Hippocampal formation (tissue), 2 donors: ENCODE measurements at regions not wholly inside any gene's neighbourhood (a gene's known extent, or its start where the extent isn't known, plus 50 kb on each side); places are given as distances from the start of the nearest gene placed in this dataset.
"Not testable (repeated sequence)": the region's sequence is repeated elsewhere in the genome, so short reads cannot be mapped to it uniquely, and the experiment has no call there.

Source experiments
- DNase-seq, 2 donors: peaks; one replicate each; lab custom pipeline; 2025; lab: John Stamatoyannopoulos, UW

DNA sequence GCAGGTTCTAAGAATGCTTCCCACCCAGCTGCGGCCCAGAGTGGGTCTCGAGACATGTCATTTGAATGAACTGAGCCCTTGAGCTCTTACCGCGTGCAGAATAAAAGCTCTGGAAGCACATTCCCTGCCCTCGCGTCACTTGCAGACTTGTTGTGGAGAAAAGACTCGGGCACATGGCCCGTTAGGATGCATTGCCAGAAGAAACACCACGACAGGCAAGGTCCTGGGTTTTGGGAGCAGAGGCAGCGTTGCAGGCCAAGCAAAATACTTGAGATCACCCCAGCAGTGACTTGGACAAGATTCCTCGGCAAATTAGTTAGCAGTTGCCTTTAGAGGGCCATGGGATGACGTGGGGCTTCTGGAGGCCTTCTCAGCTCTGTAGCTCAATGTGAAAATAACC, 170.8 kb upstream of the MSX2 start:
- peak in 1 of 2 donors; percentile 18 for DNase-seq

DNA sequence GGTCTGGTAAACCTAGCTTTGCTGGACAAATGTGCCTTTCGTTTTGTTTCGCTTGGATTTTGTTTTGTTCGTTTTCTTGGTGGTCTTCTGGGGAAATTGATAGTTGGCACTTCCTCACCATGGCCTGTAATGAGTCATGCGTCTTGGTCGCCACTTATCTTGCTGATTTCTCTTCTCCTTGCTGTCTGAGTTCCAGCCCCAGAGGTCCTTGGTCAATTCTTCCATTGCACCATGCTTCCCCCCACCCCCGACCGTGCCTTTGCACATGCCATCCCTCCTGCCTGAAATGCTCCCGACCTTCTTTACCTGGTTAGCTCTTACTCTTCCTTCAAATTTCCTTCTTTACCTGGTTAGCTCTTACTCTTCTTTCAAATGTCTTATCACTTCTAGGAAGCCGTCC, 168.7 kb upstream of the MSX2 start:
- DNase-seq, result no peak

DNA sequence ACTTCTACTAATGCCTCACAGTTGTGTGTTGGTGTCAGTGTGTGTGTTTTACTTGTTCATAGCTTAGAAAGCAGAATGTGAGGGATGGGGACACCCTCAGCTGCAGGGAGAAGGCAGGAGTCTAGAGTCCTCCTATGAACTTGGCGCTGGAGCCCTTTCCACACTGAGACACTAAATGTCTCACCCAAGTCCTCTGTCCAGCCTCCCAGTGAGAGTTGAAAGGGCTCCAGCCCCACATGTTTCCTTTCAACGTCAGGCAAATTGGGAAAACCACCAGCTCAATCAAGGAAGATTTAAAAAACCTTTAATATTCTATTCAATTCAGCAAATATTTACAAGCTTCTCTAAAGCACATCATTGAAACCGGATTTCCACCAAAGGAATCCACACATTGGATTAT, 167.6 kb upstream of the MSX2 start:
- no peak for DNase-seq

DNA sequence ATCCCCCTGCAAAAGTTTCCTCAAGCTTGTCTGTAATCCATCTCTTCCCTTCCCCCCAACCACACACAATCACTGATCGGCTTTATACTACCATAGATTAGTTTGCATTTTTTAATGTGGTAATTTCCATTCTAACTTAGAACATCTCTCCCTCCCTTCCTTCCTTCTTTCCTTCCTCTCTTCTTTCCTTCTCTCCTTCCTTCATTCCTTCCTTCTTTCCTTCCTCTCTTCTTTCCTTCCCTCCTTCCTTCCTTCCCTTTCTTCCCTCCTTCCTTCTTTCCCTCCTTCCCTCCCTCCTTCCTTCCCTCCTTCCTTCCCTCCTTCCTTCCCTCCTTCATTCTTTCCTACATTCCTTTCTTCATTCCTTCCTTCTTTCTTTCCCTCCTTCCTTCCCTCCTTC, 166.2 kb upstream of the MSX2 start:
- no peak for DNase-seq

DNA sequence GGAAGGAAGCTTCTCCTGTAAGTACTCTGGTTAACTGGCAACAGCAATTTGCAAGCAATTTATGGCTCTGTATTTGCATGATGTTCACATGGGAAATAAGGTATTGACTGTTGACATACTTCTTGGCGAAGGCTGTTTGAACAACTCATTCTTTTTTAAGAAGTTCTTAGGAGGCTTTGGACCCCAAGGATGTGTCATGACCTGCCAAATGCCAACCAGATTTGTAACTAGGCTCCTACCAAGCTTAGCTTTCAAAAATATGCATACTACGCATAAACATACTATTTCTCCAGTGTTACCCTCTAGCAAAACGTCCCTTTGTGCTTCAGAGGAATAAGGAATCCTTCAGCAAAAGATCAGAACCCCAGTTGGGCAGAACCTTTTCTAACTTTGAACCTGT, 165.2 kb upstream of the MSX2 start:
- no peak for DNase-seq

- DNase-seq, result no peak
Observed at GRCh38 chr5:174559566-174560090, 164.8 kb upstream of the MSX2 start.

DNA sequence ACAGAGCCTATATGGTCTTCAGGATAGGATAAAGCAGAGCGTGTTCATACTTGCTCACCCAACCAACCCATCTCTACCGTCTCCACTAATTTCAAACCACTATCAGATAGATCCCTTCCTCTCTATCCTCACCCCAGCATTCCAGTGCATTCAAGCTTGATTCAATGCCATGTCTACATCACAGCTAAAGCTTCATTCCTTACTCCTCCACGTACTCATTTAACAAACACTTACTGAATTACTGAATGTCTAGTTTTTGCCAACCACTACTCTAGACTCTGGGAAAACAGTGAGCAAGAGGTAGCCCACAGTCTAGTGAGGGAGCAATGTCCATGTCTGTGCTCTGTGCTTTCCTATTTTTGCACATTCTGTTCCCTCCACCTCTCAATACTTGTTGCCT, 163.5 kb upstream of the MSX2 start:
- no peak for DNase-seq

DNA sequence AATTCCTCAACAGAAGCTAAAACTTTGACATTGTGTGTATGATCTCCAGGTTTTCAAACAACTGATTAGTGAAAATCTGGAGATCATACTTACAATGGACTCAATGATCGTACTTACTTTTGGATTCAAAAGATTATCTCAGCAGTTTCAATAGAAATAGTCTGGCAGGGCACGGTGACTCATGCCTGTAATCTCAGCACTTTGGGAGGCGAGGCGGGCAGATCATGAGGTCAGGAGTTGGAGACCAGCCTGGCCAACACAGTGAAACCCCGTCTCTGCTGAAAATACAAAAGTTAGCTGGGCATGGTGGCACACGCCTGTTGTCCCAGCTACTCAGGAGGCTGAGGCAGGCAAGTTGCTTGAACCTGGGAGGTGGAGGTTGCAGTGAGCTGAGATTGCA, 161.3 kb upstream of the MSX2 start:
- not testable (repeated sequence) for DNase-seq

- no peak for DNase-seq
Observed at GRCh38 chr5:174563899-174564298, 160.5 kb upstream of the MSX2 start.

GRCh38 chr5:174567506-174568141, 156.8 kb upstream of the MSX2 start:
- no peak for DNase-seq

DNA sequence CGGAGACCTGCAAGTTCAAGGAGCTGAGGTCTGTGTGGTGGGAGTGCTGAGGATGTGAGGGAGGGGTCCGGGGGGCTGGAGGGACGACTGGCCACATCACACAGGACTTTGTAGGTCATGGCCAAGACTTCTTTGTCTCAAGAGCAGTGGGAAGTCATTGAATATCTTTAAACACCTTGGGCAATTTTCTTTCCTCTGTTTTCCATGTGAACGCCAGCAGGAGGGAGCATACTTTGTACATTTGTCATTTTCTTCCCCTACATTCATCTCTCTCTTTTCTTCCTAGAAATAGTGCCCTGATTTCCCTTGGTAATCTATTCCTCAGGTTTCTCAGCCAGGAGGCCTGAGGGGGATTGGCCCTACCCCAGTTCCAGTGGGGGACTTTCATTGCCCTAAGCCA, 153.7 kb upstream of the MSX2 start:
- DNase-seq, result no peak

DNA sequence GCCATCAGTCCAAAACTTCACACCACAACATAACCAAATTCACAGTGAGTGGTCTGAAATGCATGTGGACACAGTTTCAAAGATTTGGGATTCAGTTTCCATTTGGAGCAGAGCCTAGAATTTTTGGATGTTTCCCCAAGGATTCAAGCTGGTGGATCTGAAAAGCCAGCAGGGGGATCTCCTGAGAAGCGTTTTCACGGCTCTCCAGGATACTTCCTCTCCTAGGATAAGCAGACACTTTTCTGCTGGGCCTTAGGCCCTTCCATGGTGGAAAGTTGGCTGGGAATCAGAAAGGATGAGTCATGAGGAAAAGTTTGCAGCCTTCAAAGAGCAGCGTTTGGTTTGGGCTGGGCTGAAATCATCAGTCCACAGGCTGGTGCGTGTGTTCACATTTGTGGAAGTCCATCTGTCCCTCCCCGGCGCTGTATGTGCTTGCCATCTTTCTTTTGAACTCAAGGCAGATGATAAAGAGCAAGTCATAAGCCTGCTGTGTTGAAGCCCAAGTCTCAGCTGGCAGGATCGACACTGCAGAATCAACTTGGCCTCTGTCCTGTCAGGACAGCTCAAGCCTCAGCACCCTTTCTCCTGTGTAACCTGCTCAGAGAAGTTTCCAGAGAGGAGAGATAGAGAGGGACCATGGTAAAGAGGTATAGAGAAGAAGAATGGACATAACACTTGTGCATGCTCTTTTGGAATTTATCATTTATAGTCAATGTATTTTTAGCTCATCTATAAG, 152.6 kb upstream of the MSX2 start:
- DNase-seq, result peak in 1 of 2 donors; percentile 10

DNA sequence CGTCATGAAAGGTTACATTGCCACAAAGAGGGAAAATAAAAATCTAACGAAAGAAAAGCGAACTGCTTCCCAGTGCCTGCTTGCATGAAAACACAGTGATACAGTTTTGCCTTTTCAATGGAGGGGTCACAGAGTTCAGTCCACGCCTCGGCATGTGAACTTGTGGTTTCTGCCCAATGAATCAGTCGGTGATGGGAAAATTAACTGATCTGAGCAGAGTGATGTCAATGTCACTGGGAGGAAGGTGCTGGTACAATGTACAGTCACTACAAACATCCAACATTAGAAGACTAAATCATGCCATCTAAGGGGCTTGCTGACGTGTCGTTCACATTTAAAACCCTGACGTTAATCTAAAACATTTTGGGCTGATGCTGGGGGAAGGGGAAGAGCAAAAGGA, 151.8 kb upstream of the MSX2 start:
- no peak for DNase-seq

- DNase-seq, result no peak
Observed at GRCh38 chr5:174573221-174573994, 151.0 kb upstream of the MSX2 start.

GRCh38 chr5:174575043-174575442, 149.3 kb upstream of the MSX2 start:
- DNase-seq, result no peak

DNA sequence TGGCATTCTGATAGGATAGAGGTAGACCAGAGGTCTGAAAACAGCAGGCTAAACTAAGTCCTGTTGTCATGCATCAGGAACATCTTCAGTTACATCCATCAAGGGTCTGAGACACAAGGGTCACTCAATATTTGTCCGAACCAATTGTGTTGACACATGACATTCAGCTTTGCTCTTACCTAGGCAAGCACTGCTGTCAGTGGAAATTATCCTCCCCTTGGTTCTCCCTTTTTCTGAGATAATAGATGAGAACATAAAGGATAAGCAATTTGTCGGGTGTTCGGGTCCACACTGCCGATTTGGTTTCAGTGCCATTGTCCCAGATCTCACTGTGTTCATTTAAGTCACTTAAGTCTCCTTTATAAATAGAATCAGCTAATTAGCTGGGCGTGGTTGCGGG, 148.3 kb upstream of the MSX2 start:
- DNase-seq, result no peak

DNA sequence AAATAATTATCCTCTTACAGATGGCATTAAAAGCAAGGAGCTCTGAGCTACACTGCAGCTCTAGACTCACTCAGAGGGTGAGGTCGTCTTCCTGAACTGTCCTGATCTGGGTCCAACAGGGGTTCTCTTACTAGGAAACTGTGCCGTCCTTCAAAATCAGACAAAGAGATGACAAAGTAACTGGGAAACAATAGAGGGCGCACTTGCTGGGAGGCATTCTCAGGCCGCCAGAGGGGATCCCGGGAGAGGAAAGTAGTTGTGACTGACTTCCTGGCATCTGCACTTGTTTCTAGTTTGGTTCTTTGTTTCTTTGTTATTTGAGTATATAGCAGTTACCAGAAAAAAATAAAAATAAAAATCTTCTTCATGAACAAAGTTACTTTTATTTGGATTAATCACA, 142.9 kb upstream of the MSX2 start:
- DNase-seq, result peak in 1 of 2 donors; percentile 40

GRCh38 chr5:174581894-174582293, 142.5 kb upstream of the MSX2 start:
- DNase-seq, result no peak

DNA sequence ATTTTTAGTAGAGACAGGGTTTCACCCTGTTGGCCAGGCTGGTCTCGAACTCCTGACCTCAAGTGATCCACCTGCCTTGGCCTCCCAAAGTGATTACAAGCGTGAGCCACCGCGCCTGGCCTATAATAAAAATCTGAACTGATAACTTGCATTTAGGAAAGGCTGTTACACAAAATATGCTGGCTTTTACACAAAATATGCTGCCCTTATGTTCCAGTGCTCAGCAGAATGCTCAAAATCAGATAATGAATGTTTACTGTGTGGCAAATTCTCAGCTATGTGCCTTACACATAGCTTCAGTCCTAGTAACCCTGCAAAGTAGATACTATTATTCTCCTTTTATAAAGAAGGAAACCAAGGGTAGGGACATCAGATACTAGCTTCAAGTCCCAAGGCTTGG, 141.3 kb upstream of the MSX2 start:
- no peak for DNase-seq

GRCh38 chr5:174585472-174585871, 138.9 kb upstream of the MSX2 start:
- no peak for DNase-seq

GRCh38 chr5:174586163-174586562, 138.2 kb upstream of the MSX2 start:
- DNase-seq, result not testable (repeated sequence)

DNA sequence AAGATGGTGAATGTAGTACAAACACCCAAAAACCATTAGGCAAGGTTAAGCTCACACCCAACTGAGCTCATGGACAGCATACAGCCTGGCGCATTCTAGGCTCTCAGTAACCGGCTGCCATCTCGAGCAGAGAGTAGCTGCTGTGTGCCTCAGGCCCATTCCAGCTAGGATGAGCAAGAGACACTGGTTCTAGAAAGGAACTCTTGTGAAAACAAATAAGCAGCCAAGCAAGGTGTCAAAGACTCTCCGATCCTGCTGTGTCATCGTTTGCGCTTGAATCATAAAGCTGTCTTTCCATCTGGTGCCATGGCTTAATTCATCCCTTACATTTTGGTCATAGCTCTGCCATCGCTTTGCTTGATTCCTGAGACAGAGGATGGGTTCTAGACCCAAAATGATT, 135.4 kb upstream of the MSX2 start:
- DNase-seq, result no peak

DNA sequence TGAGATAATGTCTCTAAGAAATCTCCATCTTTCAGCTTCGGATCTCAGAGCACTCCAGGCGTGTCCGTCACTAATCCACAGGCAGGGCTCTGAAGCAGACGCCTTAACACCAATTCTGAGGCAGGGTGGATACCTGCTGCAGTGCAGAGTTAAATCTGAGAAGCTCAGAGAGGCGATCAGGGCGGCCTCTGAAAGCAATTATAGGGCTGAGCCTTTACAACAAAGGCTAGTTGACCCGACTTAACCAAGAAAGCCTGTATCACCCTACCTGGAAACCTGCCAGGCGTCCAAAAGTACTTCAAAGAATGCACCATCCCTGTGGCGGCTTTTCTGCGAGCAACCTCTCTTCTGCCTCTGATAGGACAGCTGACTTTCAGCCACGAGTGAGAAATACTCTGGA, 134.8 kb upstream of the MSX2 start:
- DNase-seq, result no peak
